ACHN (cell line): ENCODE measurements at regions not wholly inside any gene's neighbourhood (a gene's known extent, or its start where the extent isn't known, plus 50 kb on each side); places are given as distances from the start of the nearest gene placed in this dataset.
"Not testable (repeated sequence)": the region's sequence is repeated elsewhere in the genome, so short reads cannot be mapped to it uniquely, and the experiment has no call there.

Source experiments
- DNase-seq: peaks from one replicate; pipeline ENCODE4 v3.0.0-alpha.2; 2015
- in situ Hi-C: cut with HindIII; loops from 2 replicates; pipeline ENCODE4 v1.10.0; 2017; ENCODE audit warnings: low sequenced_read_pairs, low pct_ligation_motif_present, low pct_unique_long_range_greater_than_20kb

DNA sequence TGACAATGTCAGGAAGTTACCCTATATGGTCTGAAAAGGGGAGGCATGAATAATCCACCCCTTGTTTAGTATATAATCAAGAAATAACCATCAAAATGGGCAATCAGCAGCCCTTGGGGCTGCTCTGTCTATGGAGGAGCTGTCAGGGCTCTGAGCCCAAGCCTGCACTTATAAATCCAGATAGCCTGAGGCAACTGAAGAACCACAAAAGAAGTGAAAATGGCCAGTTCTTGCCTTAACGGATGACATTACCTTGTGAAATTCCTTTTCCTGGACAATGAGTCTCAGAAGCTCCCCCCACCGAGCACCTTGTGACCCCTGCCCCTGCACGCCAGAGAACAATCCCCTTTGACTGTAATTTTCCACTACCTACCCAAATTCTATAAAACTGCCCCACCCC is 142.1 kb upstream of the KCNK1 start:
- in situ Hi-C loops, DNase-seq: not testable (repeated sequence)

- in situ Hi-C loops, DNase-seq: not testable (repeated sequence)
These were observed 141.1 kb upstream of the KCNK1 start for GRCh38 chr1:233472796-233473195.

DNA sequence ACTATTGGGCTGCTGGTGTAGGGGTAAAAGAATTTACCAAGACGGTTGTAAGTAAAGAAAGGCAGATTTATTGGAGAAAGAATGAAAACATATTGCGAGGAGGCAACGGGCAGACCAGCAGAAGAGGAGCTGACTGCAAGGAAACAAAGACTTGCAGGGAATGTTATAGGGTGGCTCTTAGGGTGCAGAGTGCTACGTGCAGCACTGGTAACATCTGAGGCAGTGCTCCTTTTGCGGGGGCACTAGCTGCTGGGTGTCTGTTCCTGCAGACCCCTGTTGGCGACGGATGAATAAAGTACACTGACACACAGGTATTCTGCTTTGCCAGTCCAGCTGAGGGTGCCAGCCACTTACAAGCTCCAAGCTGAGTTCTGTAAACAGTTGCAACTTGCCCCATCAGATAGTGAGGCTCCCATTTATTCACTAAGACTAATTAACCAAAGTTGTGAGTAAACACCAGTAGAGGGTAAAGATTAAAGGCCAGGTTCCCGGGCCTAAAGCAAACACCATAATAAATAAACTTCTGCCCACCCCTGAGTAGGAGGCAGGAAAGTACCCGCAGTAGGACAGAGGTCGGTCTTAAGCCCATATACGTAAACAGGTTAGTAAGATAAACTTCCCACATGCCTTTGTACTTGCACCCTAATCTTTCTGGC is 140.2 kb upstream of the KCNK1 start:
- no peak for DNase-seq
- in situ Hi-C loops = no loop called here

DNA sequence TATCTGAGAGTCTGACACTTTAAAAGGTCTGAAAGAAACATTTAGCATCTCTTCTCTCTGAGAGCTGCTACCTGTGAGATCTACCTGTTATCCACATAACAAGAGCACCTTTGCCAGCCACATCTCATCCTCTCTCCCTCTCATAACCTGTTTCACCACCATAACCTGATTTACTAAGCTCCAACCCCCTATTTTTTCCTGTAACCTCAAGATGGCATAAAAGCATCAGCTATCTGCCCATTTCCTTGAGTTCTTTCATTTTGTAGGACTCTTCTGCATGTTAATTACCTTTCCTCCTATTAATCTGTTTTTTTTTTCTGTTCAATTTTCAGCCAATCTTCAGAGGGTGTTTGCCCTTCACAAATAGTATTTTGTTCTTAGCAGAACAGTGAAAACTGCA is 136.5 kb upstream of the KCNK1 start:
- DNase-seq = no peak
- in situ Hi-C loops = no loop called here

- DNase-seq = no peak
- in situ Hi-C loops = no loop called here
These were observed 135.3 kb upstream of the KCNK1 start for GRCh38 chr1:233478611-233479010.

DNA sequence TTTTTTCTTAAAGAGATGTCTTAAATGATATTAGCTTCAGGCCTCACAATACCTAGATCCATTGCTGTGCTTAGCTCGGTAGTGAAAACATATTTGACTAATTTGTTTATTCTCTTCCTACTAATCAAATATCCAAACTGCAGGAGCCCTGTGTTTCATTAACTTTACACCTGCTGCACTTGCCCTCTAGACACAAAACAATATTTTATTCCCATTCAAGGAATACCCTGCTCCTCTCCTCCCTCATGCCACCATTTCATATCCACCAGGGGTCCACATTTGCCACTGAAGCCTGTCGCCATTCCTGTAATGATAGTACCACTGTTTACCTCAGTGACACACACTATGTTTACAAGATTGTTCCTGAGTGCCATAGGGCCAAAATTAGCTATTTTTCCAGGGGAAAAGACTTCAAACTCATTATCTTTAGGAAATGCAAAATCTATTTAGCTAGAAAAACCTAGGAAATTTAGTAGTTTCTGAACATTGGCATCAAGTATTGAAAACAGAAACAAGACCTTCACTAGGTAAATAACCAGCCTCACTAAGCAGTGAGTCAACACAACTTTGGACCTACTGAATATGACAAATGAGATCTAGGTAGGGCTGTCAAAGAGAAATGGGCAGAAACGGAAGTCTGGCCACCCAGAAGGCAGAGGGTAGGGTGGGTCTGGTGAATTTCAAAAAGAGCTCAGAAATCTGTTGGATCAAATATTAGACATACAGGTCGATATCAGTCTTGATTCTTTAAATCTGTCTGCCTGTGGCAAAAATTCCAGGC is 134.6 kb upstream of the KCNK1 start:
- no peak for DNase-seq
- in situ Hi-C loops = no loop called here

DNA sequence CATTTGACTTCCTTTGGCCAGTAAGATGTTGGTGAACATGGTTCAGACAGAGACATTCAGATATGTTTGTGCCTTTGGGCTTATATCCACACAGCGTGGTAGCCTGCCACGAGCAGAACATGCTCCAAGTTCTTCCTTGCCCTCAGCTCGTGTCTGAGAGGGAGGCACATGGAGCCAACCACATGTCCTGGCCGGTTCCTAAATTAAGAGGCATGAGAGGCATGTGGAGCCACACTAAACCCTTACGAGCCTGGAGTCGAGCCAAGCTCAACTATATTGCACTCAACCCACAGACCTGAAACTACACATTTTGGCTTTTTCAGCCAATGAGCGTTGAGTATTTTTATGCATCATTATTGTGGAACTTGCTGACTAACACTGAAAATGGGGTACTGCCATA is 133.7 kb upstream of the KCNK1 start:
- DNase-seq = no peak
- in situ Hi-C loops = no loop called here

GRCh38 chr1:233482388-233482787 is 131.5 kb upstream of the KCNK1 start:
- no peak for DNase-seq
- in situ Hi-C loops = no loop called here

- in situ Hi-C loops = no loop called here
- DNase-seq = no peak
These were observed 128.5 kb upstream of the KCNK1 start for GRCh38 chr1:233485385-233485784.

GRCh38 chr1:233485809-233486398 is 128.0 kb upstream of the KCNK1 start:
- DNase-seq = no peak
- in situ Hi-C loops = no loop called here

DNA sequence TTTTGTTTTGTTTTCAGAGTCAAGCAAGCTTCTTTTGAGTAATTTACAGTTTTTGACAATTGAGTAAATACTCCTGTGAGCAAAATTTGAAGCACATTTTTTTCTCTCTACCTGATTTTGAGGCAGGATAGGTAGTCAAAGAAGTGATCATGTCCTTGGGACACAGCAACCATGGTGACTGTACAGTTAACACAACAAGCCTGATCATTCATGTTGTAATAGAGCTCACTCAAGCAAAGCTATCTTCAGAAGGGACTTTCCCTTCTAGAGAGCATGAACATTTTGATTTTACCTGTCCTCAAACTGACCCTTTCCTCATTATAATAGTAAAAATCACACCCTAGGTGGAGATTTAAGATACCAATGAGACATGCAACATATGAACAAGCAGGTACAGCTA is 126.5 kb upstream of the KCNK1 start:
- DNase-seq = no peak
- in situ Hi-C loops = no loop called here

GRCh38 chr1:233489411-233489810 is 124.5 kb upstream of the KCNK1 start:
- in situ Hi-C loops = no loop called here

GRCh38 chr1:233490488-233490887 is 123.4 kb upstream of the KCNK1 start:
- DNase-seq = no peak
- in situ Hi-C loops = no loop called here

More at GRCh38 chr1:233489411-233489810, 124.5 kb upstream of the KCNK1 start:
- no peak for DNase-seq

- in situ Hi-C loops = no loop called here
- DNase-seq = no peak
These were observed 121.8 kb upstream of the KCNK1 start for GRCh38 chr1:233491953-233492620.

- in situ Hi-C loops = no loop called here
- DNase-seq = no peak
These were observed 116.9 kb upstream of the KCNK1 start for GRCh38 chr1:233496993-233497392.

DNA sequence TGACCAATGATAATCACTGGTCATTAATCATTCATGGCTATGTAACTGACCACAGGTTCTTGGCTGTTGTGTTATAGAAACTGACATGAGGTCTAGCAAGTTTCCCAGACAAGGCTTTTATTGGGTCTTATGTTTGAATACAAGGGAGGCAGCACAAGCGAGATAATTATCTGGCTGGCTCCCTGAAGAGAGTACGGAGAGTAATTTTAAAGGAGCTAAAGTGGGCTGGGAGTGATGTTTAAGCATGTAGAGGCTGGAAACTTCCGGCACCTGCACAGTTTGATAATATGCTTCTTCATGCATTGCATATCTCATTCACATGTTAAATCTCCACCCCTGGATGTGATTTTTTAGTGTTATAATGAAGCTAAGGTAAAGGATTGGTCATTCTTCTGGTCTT is 116.2 kb upstream of the KCNK1 start:
- in situ Hi-C loops = no loop called here
- no peak for DNase-seq

GRCh38 chr1:233500106-233500505 is 113.8 kb upstream of the KCNK1 start:
- in situ Hi-C loops = no loop called here
- DNase-seq = no peak

DNA sequence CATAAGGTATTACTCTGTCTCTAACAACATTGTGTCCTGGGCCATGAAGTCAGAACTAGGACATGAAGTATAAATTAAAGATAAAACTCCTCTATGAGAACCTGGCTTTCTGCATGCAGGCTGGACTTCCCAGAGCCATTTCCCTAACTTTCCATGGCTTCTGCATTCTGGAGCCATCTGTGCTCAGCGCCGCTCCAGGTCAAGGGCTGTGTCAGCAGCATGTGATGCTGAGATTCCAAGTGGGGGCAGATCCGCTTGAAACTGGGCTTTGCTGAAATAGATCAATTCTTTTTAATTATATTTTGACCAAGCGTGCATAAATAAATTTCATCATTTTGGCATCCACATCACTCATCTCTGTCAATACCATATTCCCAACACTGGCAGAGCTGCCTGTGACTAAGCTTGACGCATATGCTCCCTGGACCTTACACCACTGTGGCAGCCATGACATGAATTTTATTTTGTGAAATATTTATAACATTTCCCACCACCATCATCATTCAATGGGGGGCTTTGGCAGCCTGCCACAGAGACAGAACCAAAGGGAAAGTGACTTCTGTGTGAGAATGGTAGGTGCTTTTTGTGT is 110.4 kb upstream of the KCNK1 start:
- in situ Hi-C loops = no loop called here
- no peak for DNase-seq

GRCh38 chr1:233505130-233505529 is 108.8 kb upstream of the KCNK1 start:
- in situ Hi-C loops = no loop called here
- no peak for DNase-seq
